K562 (cell line): ENCODE measurements at regions not wholly inside any gene's neighbourhood (a gene's known extent, or its start where the extent isn't known, plus 50 kb on each side); places are given as distances from the start of the nearest gene placed in this dataset.

ENCODE experiments used
- TF ChIP-seq, protein P1 (sequence below): fragments of 450-650 bp; IDR thresholded peaks from 2 replicates; pipeline ENCODE4 v1.6.1; 2016; ENCODE audit warnings: mild to moderate bottlenecking, moderate library complexity

DNA sequence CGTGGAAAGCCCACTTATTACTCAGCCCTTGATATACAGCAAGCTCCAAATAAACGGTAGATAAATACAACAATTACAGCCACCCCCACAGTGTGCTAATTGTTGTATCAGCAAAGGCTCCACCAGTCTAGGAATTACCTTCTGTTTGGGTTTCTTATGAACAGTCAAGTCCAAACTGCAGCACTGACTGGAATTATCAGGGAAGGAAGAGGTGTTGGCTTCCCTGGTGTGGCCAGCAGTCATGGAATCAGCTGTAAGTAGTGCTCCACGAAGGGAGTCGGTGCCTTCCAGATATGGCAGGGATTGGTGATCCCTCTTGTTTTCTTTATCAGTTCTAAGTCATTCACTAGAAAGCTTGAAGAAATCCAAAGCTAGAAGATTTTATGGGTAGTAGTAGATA lies 209.1 kb downstream of the SNX19 start (continued):
- TF ChIP-seq, protein P1, sequence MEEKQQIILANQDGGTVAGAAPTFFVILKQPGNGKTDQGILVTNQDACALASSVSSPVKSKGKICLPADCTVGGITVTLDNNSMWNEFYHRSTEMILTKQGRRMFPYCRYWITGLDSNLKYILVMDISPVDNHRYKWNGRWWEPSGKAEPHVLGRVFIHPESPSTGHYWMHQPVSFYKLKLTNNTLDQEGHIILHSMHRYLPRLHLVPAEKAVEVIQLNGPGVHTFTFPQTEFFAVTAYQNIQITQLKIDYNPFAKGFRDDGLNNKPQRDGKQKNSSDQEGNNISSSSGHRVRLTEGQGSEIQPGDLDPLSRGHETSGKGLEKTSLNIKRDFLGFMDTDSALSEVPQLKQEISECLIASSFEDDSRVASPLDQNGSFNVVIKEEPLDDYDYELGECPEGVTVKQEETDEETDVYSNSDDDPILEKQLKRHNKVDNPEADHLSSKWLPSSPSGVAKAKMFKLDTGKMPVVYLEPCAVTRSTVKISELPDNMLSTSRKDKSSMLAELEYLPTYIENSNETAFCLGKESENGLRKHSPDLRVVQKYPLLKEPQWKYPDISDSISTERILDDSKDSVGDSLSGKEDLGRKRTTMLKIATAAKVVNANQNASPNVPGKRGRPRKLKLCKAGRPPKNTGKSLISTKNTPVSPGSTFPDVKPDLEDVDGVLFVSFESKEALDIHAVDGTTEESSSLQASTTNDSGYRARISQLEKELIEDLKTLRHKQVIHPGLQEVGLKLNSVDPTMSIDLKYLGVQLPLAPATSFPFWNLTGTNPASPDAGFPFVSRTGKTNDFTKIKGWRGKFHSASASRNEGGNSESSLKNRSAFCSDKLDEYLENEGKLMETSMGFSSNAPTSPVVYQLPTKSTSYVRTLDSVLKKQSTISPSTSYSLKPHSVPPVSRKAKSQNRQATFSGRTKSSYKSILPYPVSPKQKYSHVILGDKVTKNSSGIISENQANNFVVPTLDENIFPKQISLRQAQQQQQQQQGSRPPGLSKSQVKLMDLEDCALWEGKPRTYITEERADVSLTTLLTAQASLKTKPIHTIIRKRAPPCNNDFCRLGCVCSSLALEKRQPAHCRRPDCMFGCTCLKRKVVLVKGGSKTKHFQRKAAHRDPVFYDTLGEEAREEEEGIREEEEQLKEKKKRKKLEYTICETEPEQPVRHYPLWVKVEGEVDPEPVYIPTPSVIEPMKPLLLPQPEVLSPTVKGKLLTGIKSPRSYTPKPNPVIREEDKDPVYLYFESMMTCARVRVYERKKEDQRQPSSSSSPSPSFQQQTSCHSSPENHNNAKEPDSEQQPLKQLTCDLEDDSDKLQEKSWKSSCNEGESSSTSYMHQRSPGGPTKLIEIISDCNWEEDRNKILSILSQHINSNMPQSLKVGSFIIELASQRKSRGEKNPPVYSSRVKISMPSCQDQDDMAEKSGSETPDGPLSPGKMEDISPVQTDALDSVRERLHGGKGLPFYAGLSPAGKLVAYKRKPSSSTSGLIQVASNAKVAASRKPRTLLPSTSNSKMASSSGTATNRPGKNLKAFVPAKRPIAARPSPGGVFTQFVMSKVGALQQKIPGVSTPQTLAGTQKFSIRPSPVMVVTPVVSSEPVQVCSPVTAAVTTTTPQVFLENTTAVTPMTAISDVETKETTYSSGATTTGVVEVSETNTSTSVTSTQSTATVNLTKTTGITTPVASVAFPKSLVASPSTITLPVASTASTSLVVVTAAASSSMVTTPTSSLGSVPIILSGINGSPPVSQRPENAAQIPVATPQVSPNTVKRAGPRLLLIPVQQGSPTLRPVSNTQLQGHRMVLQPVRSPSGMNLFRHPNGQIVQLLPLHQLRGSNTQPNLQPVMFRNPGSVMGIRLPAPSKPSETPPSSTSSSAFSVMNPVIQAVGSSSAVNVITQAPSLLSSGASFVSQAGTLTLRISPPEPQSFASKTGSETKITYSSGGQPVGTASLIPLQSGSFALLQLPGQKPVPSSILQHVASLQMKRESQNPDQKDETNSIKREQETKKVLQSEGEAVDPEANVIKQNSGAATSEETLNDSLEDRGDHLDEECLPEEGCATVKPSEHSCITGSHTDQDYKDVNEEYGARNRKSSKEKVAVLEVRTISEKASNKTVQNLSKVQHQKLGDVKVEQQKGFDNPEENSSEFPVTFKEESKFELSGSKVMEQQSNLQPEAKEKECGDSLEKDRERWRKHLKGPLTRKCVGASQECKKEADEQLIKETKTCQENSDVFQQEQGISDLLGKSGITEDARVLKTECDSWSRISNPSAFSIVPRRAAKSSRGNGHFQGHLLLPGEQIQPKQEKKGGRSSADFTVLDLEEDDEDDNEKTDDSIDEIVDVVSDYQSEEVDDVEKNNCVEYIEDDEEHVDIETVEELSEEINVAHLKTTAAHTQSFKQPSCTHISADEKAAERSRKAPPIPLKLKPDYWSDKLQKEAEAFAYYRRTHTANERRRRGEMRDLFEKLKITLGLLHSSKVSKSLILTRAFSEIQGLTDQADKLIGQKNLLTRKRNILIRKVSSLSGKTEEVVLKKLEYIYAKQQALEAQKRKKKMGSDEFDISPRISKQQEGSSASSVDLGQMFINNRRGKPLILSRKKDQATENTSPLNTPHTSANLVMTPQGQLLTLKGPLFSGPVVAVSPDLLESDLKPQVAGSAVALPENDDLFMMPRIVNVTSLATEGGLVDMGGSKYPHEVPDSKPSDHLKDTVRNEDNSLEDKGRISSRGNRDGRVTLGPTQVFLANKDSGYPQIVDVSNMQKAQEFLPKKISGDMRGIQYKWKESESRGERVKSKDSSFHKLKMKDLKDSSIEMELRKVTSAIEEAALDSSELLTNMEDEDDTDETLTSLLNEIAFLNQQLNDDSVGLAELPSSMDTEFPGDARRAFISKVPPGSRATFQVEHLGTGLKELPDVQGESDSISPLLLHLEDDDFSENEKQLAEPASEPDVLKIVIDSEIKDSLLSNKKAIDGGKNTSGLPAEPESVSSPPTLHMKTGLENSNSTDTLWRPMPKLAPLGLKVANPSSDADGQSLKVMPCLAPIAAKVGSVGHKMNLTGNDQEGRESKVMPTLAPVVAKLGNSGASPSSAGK: no peak
